Lower lobe of right lung (tissue), 2 donors: ENCODE measurements at regions not wholly inside any gene's neighbourhood (a gene's known extent, or its start where the extent isn't known, plus 50 kb on each side); places are given as distances from the start of the nearest gene placed in this dataset.

Experiments used
- ATAC-seq, 2 donors: fragments of 200-7000 bp; cut with Tn5 transposase; one replicate each; pipeline ENCODE4 v1.9.1; 2020 to 2022; ENCODE audit warnings: mild to moderate bottlenecking in 2 of 2, moderate library complexity in 2 of 2
- DNase-seq: peaks from one replicate; pipeline ENCODE4 v3.0.0-alpha.2; 2020
- H3K27ac ChIP-seq: fragments of 200-600 bp; one replicate; pipeline ENCODE4 v1.8.0; 2022
- H3K27me3 ChIP-seq: fragments of 200-600 bp; one replicate; pipeline ENCODE4 v1.8.0; 2022; ENCODE audit warnings: low read depth
- H3K36me3 ChIP-seq: fragments of 200-600 bp; one replicate; pipeline ENCODE4 v1.8.0; 2022; ENCODE audit warnings: mild to moderate bottlenecking
- H3K4me1 ChIP-seq: fragments of 200-600 bp; one replicate; pipeline ENCODE4 v1.8.0; 2022
- H3K4me3 ChIP-seq: fragments of 200-600 bp; one replicate; pipeline ENCODE4 v1.8.0; 2022; ENCODE audit warnings: mild to moderate bottlenecking
- H3K9me3 ChIP-seq: fragments of 200-600 bp; one replicate; pipeline ENCODE4 v1.8.0; 2022
- CTCF ChIP-seq: fragments of 200-600 bp; IDR thresholded peaks from one replicate; pipeline ENCODE4 v1.8.0; 2022; ENCODE audit warnings: antibody characterized with exemption, mild to moderate bottlenecking
- intact Hi-C: fragments of 100-400 bp; cut with DNase I; formaldehyde crosslinking; loops from one replicate; pipeline ENCODE4 v1.11.0; 2022
- donor health status: DM: no; HTN: yes; CAD: no; lungs with severe emphysema.

- ATAC-seq = no peak
Measured at GRCh38 chr20:37579106-37579505, 51.4 kb upstream of the BLCAP start.

GRCh38 chr20:37577981-37578380 is 50.3 kb upstream of the BLCAP start:
- intact Hi-C loops = no loop called here
- no peak for DNase-seq
- no peak for TF ChIP-seq CTCF

More at GRCh38 chr20:37579106-37579505, 51.4 kb upstream of the BLCAP start:
- H3K9me3 ChIP-seq = no peaks in the 10 kb centered on the region
- H3K27me3 ChIP-seq = peaks cover 13% of the 10 kb centered on the region
- no peaks in the 10 kb centered on the region for H3K4me1 ChIP-seq
- TF ChIP-seq CTCF = no peak
- no peak overlapping the region for H3K27ac ChIP-seq
- H3K4me3 ChIP-seq = no peak overlapping the region
- no peak for DNase-seq
- intact Hi-C loops = no loop called here
- no peaks in the 10 kb centered on the region for H3K36me3 ChIP-seq

More at GRCh38 chr20:37577981-37578380, 50.3 kb upstream of the BLCAP start:
- H3K27me3 ChIP-seq = peaks cover 18% of the 10 kb centered on the region
- H3K27ac ChIP-seq = no peak overlapping the region
- no peak overlapping the region for H3K4me3 ChIP-seq
- no peaks in the 10 kb centered on the region for H3K4me1 ChIP-seq
- H3K9me3 ChIP-seq = no peaks in the 10 kb centered on the region
- H3K36me3 ChIP-seq = no peaks in the 10 kb centered on the region
- ATAC-seq = no peak
